Body of pancreas (tissue), 4 donors: ENCODE measurements at regions not wholly inside any gene's neighbourhood (a gene's known extent, or its start where the extent isn't known, plus 50 kb on each side); places are given as distances from the start of the nearest gene placed in this dataset.

Source experiments
- ATAC-seq: fragments of 150-250 bp; one replicate; pipeline ENCODE4 v1.9.1; 2016
- DNase-seq, 4 donors: peaks; one replicate each; pipeline ENCODE4 v3.0.0-alpha.2; 2019
- H3K27ac ChIP-seq, 4 donors: fragments of 200-600 bp; sonication (generic); 1 replicate in 3 of 4; 2 replicates in 1 of 4; pipeline versions ENCODE4 v1.5.1 to v1.6.1; 2016 to 2019; ENCODE audit warnings: mild to moderate bottlenecking in 1 of 4, mixed read lengths in 1 of 4, moderate library complexity in 1 of 4
- H3K27me3 ChIP-seq, 2 donors: fragments of 200-600 bp; sonication (generic); one replicate each; pipeline ENCODE4 v1.6.0; 2016; ENCODE audit warnings: mild to moderate bottlenecking in 1 of 2
- H3K36me3 ChIP-seq, 2 donors: fragments of 200-600 bp; sonication (generic); replicated peaks in 1 of 2; 2 replicates each; pipeline ENCODE4 v1.5.1; 2016; ENCODE audit warnings: low read depth in 2 of 2; ENCODE audit not compliant: insufficient read depth in 1 of 2
- H3K4me1 ChIP-seq: fragments of 200-600 bp; sonication (generic); one replicate; pipeline ENCODE4 v1.6.0; 2016
- H3K4me3 ChIP-seq, 2 donors: fragments of 200-600 bp; sonication (generic); 1 replicate in 1 of 2; 2 replicates in 1 of 2; pipeline ENCODE4 v1.5.1; 2016 to 2019
- H3K9me3 ChIP-seq, 3 donors: fragments of 200-600 bp; sonication (generic); 1 replicate in 2 of 3; 2 replicates in 1 of 3; pipeline ENCODE4 v1.5.1; 2016
- POLR2A ChIP-seq, 3 donors: fragments of 450-650 bp; IDR thresholded peaks; one replicate each; pipeline ENCODE4 v1.6.1; 2016; ENCODE audit warnings: antibody characterized with exemption in 3 of 3, mild to moderate bottlenecking in 2 of 3
- WGBS, 2 donors: methylation state at CpG; one replicate each; pipeline ENCODE4 v1.1.5; 2017; 5-methylcytosine and 5-hydroxymethylcytosine counted together
- intact Hi-C: fragments of 100-400 bp; cut with DNase I; formaldehyde crosslinking; loops from one replicate; pipeline ENCODE4 v1.15.1; 2023
- TF ChIP-seq, protein P1 (sequence below), 7 experiments: fragments of 450-650 bp in 4 of 7; fragments of 200-600 bp in 3 of 7; sonication (generic) in 3 of 7; IDR thresholded peaks; one replicate each; pipeline ENCODE4 v1.5.1; 2016 to 2019; ENCODE audit warnings: antibody characterized with exemption in 7 of 7

DNA sequence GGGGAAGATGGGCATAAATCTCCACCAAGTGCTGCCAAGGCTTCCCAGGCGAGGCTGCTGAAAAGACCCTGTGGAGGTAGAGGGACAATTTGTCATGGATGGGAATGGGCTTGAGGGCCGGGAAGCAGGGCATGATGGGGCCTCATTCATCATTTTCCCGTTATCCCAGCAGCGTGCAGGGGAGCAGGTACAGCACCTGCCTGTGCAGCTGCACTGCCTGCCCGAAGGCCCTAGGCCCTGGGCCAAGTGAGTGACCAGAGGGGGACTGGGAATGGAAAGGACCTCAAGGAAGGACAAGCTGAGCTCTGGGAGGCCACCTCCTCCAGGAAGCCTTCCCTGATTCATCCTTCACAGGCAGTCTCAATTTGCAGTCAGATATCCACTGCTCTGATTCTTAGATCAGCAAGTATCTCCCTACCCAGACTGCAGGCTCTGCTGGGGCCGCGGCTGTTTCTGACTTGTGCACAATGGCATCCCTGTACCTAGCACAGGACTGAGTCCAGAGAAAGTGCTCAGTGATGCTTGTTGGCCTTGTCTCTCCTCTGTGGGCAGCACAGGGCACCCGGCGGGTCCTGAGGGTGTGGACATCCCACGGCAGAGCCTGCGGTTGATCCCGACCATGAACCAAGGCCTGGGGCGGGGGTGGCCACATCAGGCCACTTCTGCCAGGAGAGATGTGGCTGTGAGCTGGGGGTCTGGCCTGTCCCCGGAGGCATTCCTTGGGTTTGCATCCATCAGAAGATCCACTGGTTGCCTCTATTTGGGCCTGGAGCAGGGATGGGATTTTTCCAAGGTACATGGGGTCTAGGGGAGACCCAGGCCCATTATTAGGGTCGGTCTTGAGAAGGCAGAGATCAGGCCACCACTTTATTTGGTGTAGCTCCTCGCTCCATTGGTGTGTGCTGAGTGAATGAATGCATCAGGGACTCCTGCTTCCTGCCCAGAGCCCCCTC lies 167.3 kb upstream of the RTL1 start:
- no peak overlapping the region for H3K4me3 ChIP-seq
- H3K4me1 ChIP-seq, result no peaks in the 10 kb centered on the region
- no peak overlapping the region for H3K27ac ChIP-seq
- TF ChIP-seq, protein P1, sequence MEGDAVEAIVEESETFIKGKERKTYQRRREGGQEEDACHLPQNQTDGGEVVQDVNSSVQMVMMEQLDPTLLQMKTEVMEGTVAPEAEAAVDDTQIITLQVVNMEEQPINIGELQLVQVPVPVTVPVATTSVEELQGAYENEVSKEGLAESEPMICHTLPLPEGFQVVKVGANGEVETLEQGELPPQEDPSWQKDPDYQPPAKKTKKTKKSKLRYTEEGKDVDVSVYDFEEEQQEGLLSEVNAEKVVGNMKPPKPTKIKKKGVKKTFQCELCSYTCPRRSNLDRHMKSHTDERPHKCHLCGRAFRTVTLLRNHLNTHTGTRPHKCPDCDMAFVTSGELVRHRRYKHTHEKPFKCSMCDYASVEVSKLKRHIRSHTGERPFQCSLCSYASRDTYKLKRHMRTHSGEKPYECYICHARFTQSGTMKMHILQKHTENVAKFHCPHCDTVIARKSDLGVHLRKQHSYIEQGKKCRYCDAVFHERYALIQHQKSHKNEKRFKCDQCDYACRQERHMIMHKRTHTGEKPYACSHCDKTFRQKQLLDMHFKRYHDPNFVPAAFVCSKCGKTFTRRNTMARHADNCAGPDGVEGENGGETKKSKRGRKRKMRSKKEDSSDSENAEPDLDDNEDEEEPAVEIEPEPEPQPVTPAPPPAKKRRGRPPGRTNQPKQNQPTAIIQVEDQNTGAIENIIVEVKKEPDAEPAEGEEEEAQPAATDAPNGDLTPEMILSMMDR (IDR thresholded peaks at IDR 0.05), result no peak
- TF ChIP-seq POLR2A (IDR thresholded peaks at IDR 0.05), result no peak
- intact Hi-C loops, result no loop called here
- DNase-seq (peak in 2 of 4 donors; percentile 1 to 5), ATAC-seq (no peak)
- H3K27me3 ChIP-seq, result no peaks in the 10 kb centered on the region
- 73 to 84% methylated on average over 8 to 16 of the region's 16 CpGs for WGBS, 2 donors
- peaks cover 0 to 1% of the 10 kb centered on the region in 2 donors for H3K36me3 ChIP-seq
- H3K9me3 ChIP-seq, result no peaks in the 10 kb centered on the region

DNA sequence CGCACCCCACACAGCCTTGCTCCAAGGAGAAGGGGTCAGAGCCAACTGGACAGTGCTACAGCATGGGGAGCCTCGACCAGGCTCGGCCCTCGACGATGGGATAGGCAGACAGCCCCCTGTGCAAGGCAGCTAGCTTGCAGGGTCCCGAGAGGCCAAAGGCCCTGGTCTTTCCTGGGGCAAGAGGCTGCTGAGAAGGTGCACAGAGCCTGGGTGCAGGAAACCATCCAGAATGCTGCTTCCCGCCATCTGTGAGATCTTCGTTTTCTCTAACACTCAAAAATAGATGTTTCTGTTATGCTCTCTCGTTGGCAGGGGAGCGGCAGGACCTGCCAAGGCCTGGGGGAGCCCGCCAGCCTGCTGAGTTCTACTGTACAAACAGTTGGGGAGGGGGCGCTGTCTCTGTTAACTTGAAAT lies 168.0 kb upstream of the RTL1 start:
- no peaks in the 10 kb centered on the region for H3K9me3 ChIP-seq
- H3K27me3 ChIP-seq, result no peaks in the 10 kb centered on the region
- H3K4me3 ChIP-seq, result no peak overlapping the region
- H3K4me1 ChIP-seq, result peaks cover 2% of the 10 kb centered on the region
- TF ChIP-seq POLR2A (IDR thresholded peaks at IDR 0.05), result no peak
- ATAC-seq (no peak), DNase-seq (peak in 1 of 4 donors; percentile 0)
- H3K27ac ChIP-seq, result no peak overlapping the region
- 75 to 79% methylated on average over 5 to 12 of the region's 12 CpGs for WGBS, 2 donors
- intact Hi-C loops, result no loop called here
- H3K36me3 ChIP-seq, result peaks cover 0 to 1% of the 10 kb centered on the region in 2 donors

DNA sequence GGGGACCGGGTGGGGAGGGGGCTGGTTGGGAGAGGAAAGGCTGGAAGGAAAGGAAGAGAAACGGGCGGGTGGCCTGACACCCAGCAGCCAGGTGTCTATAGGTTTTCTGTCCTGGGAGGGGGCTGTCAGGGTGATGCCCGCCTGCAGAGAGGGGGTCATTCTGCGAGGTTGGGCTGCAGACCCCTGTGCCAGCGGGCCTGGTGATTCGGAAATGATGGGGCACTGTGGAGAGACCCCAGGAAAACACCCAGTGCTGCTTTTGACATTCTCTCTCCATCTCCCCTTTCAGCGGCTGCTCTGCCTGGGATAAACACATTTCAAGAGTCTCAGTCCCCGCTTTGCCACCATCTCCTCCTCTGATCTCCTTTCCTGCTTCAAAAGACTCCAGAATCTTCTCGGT lies 168.5 kb upstream of the RTL1 start:
- no peaks in the 10 kb centered on the region for H3K27me3 ChIP-seq
- TF ChIP-seq, protein P1 (IDR thresholded peaks at IDR 0.05), result no peak
- no peak for TF ChIP-seq POLR2A (IDR thresholded peaks at IDR 0.05)
- intact Hi-C loops, result no loop called here
- no peak overlapping the region for H3K4me3 ChIP-seq
- WGBS, 2 donors, result 76 to 79% methylated on average over 10 of the region's 10 CpGs
- peaks cover 7% of the 10 kb centered on the region for H3K4me1 ChIP-seq
- no peak overlapping the region for H3K27ac ChIP-seq
- no peaks in the 10 kb centered on the region for H3K9me3 ChIP-seq
- H3K36me3 ChIP-seq, result peaks cover 0 to 1% of the 10 kb centered on the region in 2 donors
- DNase-seq (peak in 1 of 4 donors; percentile 0), ATAC-seq (no peak)

DNA sequence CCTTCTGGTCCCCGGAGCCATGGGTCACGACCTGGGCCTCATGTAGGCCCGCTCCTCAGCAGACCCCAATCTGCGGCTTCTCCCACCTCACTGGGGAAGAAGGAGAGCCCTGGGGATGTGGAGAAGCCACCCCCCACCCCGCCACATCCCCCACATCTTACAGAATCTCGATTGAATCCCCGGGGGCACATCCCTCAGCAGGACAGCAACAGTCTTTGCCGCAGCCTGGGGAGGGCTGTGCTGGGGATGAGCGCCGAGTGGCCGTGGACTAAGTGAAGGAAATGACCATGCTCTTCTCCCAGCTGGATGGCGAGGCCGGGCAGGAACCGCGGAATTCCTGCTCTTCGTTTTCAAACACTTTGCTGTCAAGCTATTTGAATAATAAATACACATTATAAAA lies 169.0 kb upstream of the RTL1 start:
- no peaks in the 10 kb centered on the region for H3K9me3 ChIP-seq
- H3K4me3 ChIP-seq, result no peak overlapping the region
- no peak for ATAC-seq
- H3K27ac ChIP-seq, result no peak overlapping the region
- H3K27me3 ChIP-seq, result peaks cover 0 to 3% of the 10 kb centered on the region in 2 donors
- intact Hi-C loops, result no loop called here
- H3K4me1 ChIP-seq, result peaks cover 12% of the 10 kb centered on the region
- TF ChIP-seq, protein P1 (IDR thresholded peaks at IDR 0.05), result no peak
- TF ChIP-seq POLR2A (IDR thresholded peaks at IDR 0.05), result no peak
- peaks cover 0 to 1% of the 10 kb centered on the region in 2 donors for H3K36me3 ChIP-seq
- no peak for DNase-seq
- 65 to 72% methylated on average over 15 to 16 of the region's 16 CpGs for WGBS, 2 donors

DNA sequence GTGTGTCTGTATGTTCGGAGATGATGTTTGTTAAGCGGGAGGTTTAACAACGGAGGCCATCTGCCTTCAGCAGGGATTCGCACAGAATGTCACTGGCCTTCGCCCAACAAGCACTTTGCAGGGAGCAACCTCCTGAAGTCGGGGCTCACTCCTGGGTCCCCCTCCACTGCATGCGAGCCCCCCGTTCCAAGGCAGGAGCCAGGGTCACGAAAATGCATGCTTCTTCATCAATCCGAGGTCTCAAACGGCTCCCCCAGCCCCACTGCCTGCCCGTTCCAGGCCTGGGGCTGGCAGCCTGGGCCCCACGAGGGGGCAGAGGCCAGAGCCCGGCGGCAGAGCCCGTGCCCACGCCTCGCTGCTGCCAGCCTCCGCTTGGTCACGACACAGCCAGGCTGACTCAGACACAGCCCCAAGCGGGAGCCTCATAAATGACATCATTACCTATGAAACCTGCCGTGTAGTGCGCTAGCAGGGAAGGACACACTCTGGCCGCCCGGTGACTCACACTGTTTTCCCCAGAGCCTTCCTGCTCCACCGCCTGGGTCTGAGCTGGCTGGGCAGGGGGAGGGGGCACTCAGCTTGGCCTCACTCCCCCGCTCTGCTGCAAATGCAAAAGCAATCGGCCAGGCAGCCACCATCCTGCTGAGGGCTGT lies 169.5 kb upstream of the RTL1 start:
- intact Hi-C loops, result no loop called here
- WGBS, 2 donors, result 73 to 75% methylated on average over 15 to 27 of the region's 28 CpGs
- Histone ChIP-seq H3K9me3 (no peaks in the 10 kb centered on the region), H3K36me3 (peaks cover 0 to 1% of the 10 kb centered on the region in 2 donors), H3K27me3 (peaks cover 0 to 8% of the 10 kb centered on the region in 2 donors), H3K4me1 (peaks cover 14% of the 10 kb centered on the region), H3K27ac (no peak overlapping the region), H3K4me3 (no peak overlapping the region)
- ATAC-seq (peak; percentile 37), DNase-seq (peak in 3 of 4 donors; percentile 54 to 60 (median 59))
- no peak for TF ChIP-seq POLR2A (IDR thresholded peaks at IDR 0.05)
- TF ChIP-seq, protein P1 (IDR thresholded peaks at IDR 0.05), result no peak
